GM23248 (cell line): ENCODE measurements at regions not wholly inside any gene's neighbourhood (a gene's known extent, or its start where the extent isn't known, plus 50 kb on each side); places are given as distances from the start of the nearest gene placed in this dataset.

Experiments used
- EZH2 ChIP-seq: fragments of 200-600 bp; sonication (generic); IDR thresholded peaks from 2 replicates; pipeline ENCODE4 v1.6.1; 2018; ENCODE audit warnings: antibody characterized with exemption, mild to moderate bottlenecking; ENCODE audit not compliant: insufficient read depth, poor library complexity, severe bottlenecking
- EZH2phosphoT487 ChIP-seq: fragments of 200-600 bp; sonication (generic); IDR thresholded peaks from 2 replicates; pipeline ENCODE4 v1.6.1; 2018; ENCODE audit warnings: antibody characterized with exemption, moderate library complexity, mild to moderate bottlenecking, low read depth; ENCODE audit not compliant: insufficient read depth

GRCh38 chr4:119804404-119804803, 175.8 kb upstream of the PDE5A start:
- TF ChIP-seq EZH2 (no peak), EZH2phosphoT487 (no peak)
